ENCODE measurements at regions not wholly inside any gene's neighbourhood (a gene's known extent, or its start where the extent isn't known, plus 50 kb on each side); places are given as distances from the start of the nearest gene placed in this dataset.

DNA sequence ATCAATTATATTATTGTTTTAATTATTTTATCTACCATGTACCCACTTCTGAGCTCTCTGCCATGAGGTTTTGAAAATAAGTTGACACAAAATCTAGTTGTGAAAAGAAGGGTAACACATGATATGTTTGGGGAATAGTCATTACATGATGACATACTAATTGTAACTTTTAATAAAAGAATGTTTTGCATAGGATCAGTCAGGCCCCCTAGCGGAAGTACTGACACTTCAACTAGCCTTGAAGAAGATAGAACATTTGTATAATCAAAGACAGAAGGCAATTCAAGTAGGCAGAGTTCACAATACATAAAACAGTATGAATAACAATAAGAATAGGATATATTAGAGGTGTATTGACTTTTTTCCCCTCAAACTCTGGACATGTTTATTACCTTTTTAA is 1191.0 kb upstream of the AGA start:
- DNase-seq: no peak

DNA sequence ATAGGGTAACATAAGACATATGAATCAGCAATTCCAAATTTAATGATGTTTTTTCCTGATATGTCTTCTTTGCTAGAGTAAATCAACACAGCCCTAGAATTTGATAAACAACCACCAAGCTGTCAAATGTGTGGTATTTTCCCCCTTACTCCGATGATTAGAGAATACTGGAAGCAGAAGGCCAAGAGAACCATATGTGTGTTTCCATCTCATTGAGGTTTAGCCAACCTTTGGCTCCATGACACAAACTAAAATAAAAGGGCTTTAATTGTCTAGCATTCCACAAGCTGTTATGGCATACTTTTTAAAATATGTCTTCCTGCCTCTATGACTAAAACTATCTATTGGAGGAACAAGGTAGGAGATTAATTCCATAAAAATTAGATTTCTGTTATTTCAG is 1222.4 kb upstream of the AGA start:
- DNase-seq: no peak

DNA sequence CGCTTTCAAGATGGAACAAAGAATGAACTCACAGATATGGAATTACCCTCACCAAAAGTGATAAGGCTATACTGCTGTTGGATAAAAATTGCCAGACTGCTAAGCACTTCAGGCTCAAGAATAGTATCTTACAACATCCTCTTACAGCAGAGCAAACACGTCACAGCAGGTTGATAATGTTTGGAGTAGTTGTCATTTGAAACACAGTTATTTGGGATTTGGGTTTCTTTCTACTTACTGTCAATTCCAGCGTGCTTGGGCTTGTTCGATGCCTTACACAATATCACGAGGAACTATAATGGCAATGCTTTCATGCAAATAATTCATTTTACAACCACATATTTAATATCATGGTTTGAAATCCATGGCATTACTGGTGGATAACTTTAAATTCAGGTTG is 1223.7 kb upstream of the AGA start:
- DNase-seq: no peak

DNA sequence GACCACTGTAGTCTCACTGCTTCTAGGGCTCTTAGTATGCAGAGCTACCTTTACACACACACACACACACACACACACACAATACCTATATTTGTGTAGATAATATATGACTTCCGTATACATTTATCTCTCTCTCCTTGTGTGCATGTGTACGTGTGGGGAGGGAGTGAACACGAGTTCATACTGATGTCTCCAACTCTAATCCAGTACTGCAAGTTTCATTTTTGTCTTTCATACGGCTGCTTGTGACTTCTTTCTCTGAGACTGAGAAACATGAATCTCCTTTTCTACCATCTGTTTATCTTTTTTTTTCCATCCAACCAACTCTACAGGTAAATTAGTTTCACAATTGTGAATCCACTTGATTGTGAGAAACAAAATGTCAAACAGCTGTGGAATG is 1229.5 kb upstream of the AGA start:
- no peak for DNase-seq

DNA sequence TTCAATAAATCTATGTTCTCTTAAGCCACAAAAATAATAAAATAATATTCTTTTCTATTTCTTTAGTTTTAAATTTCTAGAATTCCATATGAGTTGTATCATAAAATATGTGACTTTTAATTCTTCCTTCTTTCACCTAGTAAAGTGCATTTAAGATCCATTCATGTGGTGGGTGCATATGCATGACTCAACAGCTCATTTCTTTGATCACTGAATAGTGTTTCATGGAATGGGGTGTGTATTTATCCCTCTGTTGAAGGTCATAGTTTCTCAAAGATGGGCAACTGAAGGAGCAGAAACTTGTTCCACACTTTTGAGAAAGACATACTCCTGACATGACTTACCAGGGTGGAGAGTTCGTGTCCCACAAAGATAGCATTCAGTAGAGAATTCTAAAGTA is 1230.3 kb upstream of the AGA start:
- DNase-seq: no peak

DNA sequence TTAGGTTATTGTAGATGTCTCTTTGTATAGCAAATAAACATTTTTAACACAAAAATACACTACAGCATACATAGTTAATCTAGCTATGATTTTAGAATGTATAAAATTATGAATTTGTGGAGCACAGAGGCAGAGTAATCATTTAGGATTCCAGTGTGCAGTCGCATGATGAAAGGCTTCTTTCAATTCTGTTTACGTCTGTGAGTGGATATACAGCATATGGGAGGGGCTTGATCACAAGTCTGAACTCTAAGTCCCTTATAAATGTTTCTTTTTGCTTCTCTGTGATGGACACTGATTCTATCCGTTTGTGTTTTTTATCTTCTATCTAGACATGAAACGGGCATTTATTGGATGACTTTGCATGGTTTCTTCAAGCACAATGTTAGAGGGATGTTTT is 1239.6 kb upstream of the AGA start:
- no peak for DNase-seq

DNA sequence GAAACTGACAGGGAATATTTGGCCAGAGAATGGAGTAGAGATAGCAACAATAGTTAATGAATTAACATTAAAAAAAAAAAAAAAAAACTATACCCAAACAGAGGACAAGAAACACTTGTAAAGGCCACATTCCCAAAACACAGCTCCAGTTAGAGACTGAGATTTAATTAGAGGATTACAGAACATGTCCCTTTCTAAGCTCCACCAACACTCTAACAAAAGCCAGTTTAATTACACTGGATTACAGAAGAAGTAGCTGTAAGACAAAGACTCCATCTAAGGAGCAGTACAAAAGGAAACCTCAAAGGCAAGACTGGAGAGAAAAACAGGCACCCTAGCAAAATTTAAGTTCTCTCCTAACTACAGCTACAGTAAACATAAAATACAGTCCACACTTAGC is 1247.7 kb upstream of the AGA start:
- DNase-seq: no peak

DNA sequence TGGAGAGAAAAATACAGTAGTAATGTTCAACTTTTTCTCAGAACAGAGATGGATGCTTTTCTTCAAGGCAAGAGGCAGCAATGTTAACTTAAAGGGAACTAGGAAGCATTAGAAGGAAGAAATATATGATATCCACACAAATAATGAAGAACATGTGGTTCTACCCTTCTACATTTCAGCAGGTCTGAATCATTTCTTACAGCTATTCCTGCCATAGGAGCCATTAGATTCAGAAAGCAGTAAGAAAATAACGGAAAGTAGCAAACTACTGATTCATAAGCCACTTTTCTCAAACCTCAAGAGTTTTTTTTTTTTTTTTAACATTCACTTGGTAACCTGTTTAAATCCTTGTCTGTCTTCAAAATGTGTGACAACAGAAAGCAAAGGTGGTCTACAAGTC is 1251.6 kb upstream of the AGA start:
- no peak for DNase-seq

DNA sequence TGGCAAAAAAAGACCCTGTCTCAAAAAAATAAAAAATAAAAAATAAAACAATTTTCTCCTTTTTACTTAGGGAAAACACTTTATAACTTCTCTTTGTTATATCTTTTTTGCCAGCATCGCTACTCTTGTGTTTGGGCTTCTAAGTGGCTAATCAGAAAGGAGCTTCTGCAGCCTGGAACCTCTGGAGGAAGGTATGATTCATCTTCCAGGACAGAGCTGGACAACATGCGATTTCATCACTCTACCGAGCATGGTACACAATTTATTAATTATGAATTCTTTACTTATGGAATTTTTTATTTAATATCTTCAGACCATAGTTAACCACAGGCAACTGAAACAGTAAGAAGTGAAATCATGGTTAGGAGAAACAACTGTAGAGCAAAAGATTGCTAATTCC is 1254.3 kb upstream of the AGA start:
- no peak for DNase-seq

DNA sequence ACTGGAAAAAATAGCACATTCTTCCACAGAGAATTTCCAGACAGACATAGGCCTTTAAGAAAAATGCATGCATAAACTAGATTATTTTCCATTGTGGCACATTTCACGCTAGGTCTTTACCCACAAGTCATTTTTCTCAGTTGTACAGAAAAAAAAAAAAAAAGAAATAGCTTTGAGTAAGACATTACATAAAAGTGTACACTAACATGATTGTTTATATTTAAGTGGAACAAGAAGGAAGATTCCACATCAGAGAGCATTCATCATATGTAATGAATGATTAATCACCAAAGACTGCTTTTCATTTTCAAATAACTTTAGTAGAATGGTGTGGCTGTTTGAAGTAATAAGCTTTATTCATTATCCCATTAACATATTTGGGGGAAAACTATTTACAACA is 1270.2 kb upstream of the AGA start:
- no peak for DNase-seq

DNA sequence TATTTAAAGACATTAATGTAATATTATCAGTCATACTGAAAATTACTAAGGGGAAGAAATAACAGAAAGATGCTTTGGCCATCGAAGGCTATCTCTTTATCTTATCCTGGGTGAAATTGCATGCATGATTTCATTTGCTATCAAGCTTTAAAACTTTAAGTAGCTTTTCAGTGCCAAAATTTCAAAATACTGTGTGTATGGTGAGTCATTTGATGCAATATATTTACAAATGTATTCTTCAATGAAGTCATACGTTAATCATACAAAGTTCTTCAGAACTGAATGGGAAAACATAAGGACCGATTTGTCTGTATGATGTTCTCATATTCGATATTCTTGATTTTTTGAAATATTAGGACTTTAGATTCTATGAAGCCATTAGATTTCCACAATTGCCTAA is 1295.8 kb upstream of the AGA start:
- DNase-seq: no peak

DNA sequence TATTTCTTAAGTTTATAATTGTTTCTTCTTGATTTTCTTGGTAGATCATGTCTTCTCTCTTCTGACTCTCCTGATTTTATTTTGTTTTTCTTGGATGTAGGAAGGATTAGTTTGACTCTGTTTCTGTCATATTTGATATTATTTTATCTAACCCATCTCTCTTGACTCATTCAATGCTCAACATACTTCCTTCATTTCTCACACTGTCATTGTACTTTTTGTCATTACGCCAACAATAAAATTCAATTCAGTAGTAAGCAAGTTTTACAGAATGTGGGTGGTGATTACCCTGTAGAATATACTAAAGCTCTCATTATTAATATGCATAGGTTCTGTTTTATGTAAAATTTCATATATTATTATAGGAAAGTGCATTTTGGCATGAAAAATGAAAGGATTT is 1303.0 kb upstream of the AGA start:
- no peak for DNase-seq

DNA sequence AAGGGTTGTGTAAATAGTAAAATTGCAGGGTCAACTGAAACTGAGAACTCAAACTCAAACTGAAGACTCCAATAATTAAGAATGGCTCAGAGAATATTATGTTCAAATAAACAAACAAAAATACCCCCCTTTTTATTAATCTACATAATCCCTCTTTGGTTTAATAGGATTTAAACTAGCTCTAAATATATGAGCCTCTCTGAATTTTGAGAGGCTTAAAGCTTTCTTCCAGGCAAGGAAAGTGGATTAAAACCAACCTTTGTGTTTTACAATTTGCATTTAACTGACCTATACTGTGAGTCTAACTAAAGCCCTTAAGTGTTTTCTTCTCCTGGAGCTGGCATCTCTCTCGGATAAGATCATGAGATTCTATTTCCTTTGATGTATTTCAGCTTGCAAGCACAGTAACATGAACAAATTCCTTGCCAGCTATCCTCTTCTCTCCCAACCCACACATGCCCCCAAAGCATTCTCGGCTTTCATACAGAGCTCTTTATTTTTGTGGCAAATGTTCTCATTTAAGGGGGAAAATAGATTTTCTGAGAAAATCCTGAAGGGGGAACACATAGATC is 1310.8 kb upstream of the AGA start:
- DNase-seq: no peak

DNA sequence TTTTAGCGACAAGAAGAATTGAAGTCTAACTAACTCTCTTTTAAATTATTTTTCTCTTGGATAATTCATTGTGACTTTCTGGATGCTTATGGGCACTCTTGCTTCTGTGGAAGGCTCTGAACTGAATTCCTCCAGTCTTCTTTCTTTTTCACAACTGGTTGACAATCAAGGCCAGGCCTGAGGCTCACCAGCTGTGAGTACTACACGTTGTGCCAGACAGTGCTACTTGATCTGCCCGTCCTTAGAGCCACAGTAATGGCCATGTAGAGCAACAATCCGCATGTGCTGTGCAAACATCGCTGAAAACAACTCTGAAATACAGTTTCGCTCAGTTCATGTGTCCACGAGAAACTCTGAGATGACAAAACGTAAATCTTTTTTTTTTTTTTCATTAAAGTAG is 1336.3 kb upstream of the AGA start:
- no peak for DNase-seq

DNA sequence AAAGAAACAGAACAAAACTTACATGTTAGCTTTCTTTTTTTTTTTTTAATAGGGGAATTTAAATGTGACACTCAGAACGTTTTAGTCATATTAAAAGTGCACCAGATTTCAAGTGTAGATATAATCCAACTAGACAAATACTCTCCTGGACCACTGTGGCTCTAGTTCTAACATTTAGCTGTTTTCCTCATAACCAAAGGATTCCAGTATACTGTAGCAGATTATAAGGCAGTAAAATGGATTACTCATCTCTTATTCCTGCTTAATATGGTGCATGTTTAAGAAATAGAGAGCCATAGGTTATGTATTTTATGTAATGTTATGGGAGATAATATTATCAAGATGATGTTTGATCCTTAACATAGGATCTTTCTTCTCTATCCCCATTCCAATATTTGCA is 1339.5 kb upstream of the AGA start:
- no peak for DNase-seq

DNA sequence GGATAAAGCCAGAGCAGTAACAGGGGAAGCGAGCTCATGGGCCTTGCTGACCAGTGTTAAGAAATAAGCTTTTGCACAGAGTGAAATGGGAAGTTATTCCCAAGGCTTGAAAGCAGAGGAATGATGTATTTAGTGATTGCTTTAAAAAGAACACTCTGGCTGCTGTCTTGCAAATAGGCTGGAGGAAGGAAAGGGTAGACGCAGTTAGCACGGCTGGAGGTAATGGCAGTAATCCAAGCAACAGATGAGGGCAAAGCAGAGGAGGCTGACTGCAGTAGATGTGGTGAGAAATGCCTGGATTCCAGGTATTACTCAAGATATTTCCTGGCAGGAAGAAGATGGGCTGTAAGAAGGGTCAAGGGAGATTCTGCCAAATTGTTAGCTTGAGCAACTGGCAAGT is 1342.3 kb upstream of the AGA start:
- DNase-seq: no peak

DNA sequence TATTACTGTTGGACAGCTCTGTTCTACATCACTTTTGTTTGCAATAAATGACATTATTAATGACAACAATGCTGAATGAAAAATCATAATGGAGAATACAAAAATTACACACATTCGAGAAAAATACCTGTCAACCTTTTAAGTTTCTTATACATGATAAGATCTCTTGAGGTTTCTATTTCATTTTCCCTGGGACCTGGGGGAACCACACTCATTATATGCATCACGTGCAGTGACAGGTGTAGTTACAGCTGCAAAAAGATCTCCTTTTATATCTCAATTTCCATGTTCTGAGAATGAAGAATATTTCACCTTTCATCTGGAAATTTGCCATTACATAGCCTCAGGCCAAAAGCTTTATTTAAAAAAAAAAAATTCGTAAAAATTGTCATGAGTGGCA is 1347.0 kb upstream of the AGA start:
- no peak for DNase-seq

DNA sequence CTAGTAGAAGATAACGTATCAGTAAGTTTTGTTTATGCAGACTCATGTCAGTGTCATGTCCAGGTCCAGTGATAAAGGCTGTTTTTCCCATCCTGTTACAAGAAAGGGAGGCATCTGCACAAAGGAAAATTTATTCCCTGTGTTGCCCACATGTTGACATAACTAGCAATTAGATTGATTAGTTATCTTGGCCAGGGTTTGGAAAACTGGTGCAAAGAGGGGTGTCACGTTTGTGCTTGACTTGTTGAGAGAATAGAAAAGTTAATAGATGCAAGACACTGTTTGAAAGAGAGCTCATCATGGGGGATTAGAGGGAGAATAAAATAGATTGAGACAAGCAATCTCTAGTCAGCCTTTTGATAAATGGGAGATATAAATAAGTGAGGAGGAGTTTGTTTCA is 1357.0 kb upstream of the AGA start:
- DNase-seq: no peak

DNA sequence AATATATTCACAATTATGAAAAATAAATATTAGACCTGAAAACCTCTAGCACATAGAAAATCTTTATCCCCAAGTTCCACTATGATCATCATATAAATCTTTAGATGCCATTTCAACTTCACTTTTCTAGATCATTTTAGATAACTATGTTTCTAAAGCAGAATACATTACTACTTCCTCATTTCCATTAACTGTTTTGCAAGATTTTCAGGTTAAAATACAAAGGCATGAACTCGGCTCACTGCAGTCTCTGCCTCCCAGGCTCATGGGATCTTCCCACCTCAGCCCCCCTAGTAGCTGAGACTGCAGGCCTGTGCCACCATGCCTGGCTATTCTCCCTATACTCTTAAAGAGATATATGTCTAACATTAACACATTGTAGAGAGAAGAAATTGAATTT is 1365.9 kb upstream of the AGA start:
- DNase-seq: no peak

DNA sequence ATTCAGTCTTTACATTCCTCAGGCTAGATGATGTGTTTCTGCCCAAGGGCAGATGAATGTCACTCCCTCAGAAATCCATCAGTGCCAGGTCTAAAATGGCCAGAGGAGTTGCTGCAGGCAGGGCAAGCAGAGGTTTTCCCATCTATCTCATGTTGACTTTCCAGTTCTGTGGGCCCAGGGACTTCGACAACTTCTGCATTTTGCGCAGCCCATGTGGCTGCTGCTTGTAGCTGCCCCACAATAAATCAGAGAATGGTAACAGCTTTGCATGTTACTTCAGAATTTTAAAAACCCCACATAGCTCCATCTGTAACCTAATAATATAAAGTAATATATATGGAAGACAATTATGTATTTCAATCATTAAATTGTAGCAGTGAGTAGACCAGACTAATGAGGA is 1367.7 kb upstream of the AGA start:
- DNase-seq: no peak

DNA sequence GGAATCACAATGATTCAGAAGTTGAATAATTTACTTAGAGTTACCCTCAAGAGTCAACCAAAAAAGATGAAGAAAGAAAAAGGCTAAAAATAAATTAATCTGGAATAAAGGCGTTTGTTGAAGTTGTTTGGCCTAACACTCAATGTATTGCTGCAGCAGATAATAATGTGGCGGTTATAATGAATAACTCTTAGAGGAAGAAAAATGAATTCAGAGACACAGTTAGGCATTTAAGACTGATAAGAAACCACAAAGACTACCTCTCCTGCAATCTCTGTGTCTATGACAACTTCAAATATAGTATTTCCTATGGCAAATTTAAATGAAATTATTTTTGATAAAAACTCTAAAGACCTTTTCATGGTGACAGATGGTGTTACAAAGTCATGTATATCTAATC is 1369.1 kb upstream of the AGA start:
- no peak for DNase-seq

DNA sequence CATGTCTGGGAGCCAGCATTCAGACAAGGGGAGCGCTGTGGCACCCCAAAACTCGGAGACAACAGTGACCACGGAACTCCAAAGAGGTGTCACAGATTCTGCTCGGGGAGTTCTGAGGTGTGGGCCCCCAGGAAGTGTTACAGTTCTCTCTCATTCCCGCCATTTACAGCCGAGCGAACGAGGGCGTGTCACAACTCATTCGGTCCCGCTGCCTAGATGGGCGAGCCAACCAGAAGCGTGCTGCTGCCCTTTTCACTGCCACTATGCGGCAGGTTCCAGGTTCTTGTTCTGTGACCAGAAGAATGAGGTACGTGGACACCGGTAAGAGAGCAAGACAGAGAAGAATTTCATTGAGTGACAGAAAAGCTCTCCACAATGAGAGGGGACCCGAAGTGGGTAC is 1370.6 kb upstream of the AGA start:
- no peak for DNase-seq

DNA sequence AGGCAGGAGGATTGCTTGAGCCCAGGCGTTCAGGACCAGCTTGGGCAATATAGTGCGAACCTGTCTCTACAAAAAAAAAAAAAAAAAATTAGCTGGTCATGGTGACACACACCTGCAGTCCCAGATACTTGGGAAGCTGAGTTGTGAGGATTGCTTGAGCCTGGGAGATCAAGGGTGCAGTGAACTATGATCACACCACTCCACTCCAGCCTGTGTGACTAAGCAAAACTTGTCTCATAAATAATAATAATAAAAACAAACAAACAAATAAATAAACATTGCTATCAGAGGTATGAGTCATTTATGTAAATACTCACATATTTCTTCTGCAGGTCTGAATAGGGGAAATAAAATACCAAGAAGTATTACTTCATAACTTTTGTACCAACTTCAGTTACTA is 1372.7 kb upstream of the AGA start:
- no peak for DNase-seq

DNA sequence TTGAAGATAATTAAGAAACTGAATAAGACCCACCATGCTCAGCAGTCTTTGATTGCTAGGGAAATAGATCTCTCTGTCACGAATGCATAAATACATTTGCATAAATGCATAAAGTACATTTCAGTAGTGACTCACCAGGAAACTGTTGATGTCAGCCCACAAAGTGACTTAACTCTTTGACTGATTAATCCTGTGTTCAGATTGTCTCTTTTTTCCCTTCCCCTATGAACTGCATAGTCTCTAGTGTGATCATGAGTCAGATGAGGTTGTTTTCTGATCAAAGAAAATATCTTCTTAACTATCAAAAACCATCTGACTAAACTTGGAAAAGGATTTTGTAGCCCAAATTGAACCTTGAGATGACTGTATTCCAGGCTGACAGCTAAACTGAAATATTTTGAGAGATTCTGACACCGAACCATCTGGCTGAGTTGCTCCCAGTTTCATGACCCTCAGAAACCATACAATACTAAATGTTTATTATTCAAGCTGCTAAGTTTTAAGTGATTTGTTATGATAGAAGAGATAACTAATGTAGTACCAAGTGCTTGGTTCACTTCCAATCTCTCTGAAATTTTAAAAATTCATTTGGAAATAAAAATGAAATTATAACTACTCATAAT is 1381.5 kb upstream of the AGA start:
- DNase-seq: no peak

DNA sequence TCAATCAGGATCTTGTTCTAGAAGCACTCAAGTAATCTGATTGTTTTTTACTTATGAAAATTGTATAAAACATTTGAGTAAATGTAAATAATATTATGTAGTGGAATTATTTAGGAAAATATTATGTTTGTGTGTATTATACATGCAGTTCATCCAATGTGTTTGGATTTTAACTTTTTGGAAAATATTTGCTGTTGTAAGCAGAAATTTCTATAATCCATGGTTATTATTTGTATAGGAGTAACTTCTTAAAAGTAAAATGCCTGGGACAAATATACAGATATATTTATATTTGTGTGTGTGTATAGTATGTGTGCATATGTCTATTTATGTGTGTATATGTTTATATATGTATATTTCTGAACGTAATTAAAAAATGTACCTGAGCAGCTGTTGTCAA is 1394.6 kb upstream of the AGA start:
- no peak for DNase-seq

DNA sequence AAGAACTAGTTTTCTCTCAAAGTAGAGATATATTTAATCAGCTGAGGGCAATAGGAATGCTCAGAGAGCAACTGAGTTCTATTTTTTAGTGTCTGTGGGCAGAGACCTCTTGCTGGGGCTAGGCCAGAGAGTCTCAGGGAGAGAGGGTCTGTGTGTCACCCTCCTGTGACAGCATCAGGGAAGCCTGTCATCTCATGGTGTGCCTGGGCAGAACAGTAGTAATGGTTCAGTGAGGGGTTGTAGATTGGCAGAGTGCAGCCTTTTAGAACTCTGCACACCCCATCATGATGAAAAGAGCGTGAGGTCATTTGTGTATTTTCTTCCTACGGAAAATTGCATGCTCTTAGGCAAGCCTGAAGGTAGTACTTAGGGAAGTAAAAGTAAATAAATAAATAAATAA is 1396.5 kb upstream of the AGA start:
- DNase-seq: no peak
